GM21390 (cell line): ENCODE measurements at regions not wholly inside any gene's neighbourhood (a gene's known extent, or its start where the extent isn't known, plus 50 kb on each side); places are given as distances from the start of the nearest gene placed in this dataset.
A peak's percentile ranks its signal among the peaks of the same experiment; 100 is the strongest.

Source experiments
- ATAC-seq: cut with Tn5 transposase; IDR thresholded peaks from one replicate; pipeline ENCODE4 v1.9.1; 2021; ENCODE audit not compliant: unreplicated experiment

- ATAC-seq, result peak; percentile 91
Measured at GRCh38 chr9:90259311-90260246, 383.0 kb downstream of the DIRAS2 start.

GRCh38 chr9:90261698-90262097 lies 380.9 kb downstream of the DIRAS2 start:
- no peak for ATAC-seq

- ATAC-seq, result no peak
Measured at GRCh38 chr9:90268613-90269012, 374.0 kb downstream of the DIRAS2 start.

GRCh38 chr9:90271707-90272106 lies 370.9 kb downstream of the DIRAS2 start:
- ATAC-seq, result no peak

GRCh38 chr9:90274725-90275124 lies 367.9 kb downstream of the DIRAS2 start:
- ATAC-seq, result no peak

GRCh38 chr9:90285946-90286345 lies 356.7 kb downstream of the DIRAS2 start:
- ATAC-seq, result no peak

GRCh38 chr9:90287567-90288274 lies 354.9 kb downstream of the DIRAS2 start:
- peak; percentile 98 for ATAC-seq

- ATAC-seq, result no peak
Measured at GRCh38 chr9:90288275-90288639, 354.4 kb downstream of the DIRAS2 start.

- no peak for ATAC-seq
Measured at GRCh38 chr9:90290716-90291485, 351.7 kb downstream of the DIRAS2 start.

GRCh38 chr9:90296539-90296938 lies 346.1 kb downstream of the DIRAS2 start:
- no peak for ATAC-seq

- ATAC-seq, result no peak
Measured at GRCh38 chr9:90299968-90300367, 342.7 kb downstream of the DIRAS2 start.

- ATAC-seq, result no peak
Measured at GRCh38 chr9:90300611-90301276, 341.9 kb downstream of the DIRAS2 start.

- no peak for ATAC-seq
Measured at GRCh38 chr9:90301277-90301653, 341.4 kb downstream of the DIRAS2 start.

- ATAC-seq, result no peak
Measured at GRCh38 chr9:90303655-90304054, 339.0 kb downstream of the DIRAS2 start.

GRCh38 chr9:90306158-90306557 lies 336.5 kb downstream of the DIRAS2 start:
- ATAC-seq, result no peak

GRCh38 chr9:90307167-90307833 lies 335.3 kb downstream of the DIRAS2 start:
- ATAC-seq, result no peak

GRCh38 chr9:90307891-90308290 lies 334.7 kb downstream of the DIRAS2 start:
- ATAC-seq, result no peak

- no peak for ATAC-seq
Measured at GRCh38 chr9:90308691-90309090, 333.9 kb downstream of the DIRAS2 start.

GRCh38 chr9:90309809-90310520 lies 332.7 kb downstream of the DIRAS2 start:
- no peak for ATAC-seq

GRCh38 chr9:90310521-90310876 lies 332.1 kb downstream of the DIRAS2 start:
- ATAC-seq, result no peak
